PC-9 (cell line): ENCODE measurements at regions not wholly inside any gene's neighbourhood (a gene's known extent, or its start where the extent isn't known, plus 50 kb on each side); places are given as distances from the start of the nearest gene placed in this dataset.

ENCODE experiments used
- CTCF ChIP-seq: fragments of 200-600 bp; sonication (generic); conservative IDR thresholded peaks from 2 replicates; pipeline ENCODE4 v1.6.1; 2017; ENCODE audit warnings: mixed run types, antibody characterized with exemption, mild to moderate bottlenecking, moderate library complexity
- EZH2 ChIP-seq: fragments of 200-600 bp; sonication (generic); IDR thresholded peaks from 2 replicates; pipeline ENCODE4 v1.8.0; 2017; ENCODE audit warnings: antibody characterized with exemption, low read depth

DNA sequence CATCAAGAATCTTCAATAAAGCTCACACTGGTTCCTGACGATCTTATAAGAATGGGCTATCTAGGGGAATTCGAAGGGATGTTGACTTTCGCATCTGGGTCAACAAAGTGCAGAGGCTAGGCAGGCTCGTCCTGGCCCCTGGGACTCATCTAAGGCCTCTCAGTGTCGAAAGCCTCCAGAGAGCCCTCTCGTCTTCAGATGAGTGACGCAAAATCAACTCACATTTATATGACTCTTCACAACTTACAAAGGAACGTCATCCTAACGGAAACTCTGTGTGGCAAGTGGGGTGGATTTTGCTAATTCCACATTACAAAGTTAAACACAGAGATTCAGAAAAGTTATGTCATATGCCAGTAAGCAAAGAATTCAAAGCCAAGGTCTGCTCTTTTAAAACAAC is 270.5 kb upstream of the EXOC2 start:
- TF ChIP-seq CTCF (no peak), EZH2 (no peak)
